Bone marrow (tissue), 2 donors: ENCODE measurements at regions not wholly inside any gene's neighbourhood (a gene's known extent, or its start where the extent isn't known, plus 50 kb on each side); places are given as distances from the start of the nearest gene placed in this dataset.

Experiments used
- DNase-seq, 2 donors: peaks; one replicate each; lab custom pipeline; 2025; lab: John Stamatoyannopoulos, UW

DNA sequence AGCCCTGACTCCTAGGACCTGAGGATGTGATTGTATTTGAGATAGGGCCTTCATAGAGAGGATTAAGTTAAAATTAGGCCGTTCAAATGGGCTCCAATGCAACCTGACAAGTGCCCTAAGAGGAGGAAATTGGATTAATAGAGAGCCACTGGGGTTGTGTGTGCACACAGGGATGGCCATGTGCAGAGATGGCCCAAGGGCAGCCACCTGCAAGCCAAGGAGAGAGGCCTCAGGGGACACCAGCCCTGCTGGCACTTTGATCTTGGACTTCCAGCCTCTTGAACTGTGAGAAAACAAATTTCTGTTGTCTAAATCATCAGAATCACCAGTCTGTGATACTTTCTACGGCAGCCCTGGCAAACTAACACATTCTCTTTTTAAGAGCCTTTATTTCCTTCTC is 598.8 kb downstream of the UTRN start:
- no peak for DNase-seq

- DNase-seq, result no peak
Measured at GRCh38 chr6:144885817-144886216, 600.7 kb downstream of the UTRN start.

GRCh38 chr6:144886682-144887081 is 601.5 kb downstream of the UTRN start:
- no peak for DNase-seq

DNA sequence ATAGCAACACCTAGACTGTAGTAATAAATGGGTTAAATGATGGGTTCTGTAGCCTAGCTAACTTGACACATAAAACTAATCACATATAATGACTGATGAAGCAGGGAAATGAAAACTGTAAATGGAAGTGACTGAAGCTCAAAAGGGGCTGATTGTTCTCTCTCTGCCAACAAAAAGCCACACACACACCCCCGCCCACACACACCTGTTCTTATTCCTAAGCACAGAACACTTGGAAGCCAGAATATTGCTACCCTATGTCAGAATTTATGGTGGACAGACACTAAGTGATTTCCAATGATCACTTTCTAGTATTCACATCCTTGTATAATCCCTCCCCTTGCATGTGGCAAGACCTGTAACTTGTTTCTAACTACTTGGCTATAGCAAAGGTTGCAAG is 603.5 kb downstream of the UTRN start:
- no peak for DNase-seq

DNA sequence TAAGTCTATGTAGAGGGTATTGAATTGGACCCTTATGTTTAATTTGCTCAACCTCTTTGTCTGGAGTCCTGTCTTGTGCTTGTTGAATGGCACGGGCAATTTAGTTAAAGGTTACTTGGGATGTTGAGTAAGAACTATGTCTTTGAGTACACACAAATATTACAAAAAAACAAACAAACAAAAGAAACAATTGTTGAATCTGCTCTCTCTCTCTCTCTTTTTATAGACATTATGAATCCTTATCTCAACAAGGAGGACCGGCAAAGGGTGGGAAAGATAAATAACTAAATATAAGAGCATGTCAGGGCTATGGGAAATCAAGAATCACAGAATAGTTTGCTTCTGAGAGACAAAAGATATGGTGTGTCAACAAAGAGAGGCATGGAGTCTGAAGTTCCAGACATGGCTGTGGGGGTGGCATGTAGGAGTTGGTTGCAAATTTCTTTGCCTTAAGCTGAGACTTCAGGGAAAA is 608.6 kb downstream of the UTRN start:
- no peak for DNase-seq

- DNase-seq, result no peak
Measured at GRCh38 chr6:144894240-144894639, 609.1 kb downstream of the UTRN start.

GRCh38 chr6:144895313-144896278 is 610.5 kb downstream of the UTRN start:
- no peak for DNase-seq

GRCh38 chr6:144896289-144896688 is 611.2 kb downstream of the UTRN start:
- DNase-seq, result no peak

DNA sequence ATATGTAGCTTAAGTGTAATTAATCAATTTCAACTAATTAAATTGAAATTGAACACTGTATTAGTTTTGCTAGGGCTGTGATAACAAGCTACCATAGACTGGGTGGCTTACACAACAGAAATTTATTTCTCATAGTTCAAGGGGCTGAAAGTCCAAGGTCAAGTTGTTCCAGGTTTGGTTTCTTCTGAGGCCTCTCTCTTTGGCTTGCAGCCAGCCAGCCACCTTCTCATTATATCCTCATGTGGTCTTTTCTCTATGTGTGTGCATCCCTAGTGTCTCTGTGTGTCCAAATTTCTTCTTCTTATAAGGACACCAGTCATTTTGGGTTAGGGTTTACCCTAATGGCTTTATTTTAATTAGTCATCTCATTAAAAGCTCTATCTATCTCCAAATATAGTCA is 611.7 kb downstream of the UTRN start:
- DNase-seq, result no peak

DNA sequence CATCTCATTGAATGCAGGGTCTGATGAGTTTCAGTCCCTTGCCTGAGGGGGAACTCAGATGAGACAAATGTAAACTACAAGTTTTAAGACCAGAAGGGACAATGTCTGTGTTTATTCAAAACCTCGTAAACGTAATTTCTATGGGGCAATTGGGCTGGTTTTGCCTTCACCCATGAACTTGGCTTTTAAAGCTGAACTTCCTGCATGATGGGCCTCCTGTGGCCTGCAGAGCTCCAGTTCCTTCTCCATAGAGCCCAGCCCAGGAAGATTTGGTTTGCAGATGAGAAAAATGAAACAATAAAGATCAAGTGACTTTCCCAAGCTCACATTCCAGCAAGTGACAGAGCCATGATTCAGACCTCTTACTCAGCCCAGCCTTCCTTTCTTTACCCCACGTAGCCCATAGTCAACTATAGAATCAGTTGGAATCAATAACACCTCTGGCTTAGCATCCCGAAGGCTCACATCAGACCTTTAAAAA is 612.3 kb downstream of the UTRN start:
- no peak for DNase-seq

DNA sequence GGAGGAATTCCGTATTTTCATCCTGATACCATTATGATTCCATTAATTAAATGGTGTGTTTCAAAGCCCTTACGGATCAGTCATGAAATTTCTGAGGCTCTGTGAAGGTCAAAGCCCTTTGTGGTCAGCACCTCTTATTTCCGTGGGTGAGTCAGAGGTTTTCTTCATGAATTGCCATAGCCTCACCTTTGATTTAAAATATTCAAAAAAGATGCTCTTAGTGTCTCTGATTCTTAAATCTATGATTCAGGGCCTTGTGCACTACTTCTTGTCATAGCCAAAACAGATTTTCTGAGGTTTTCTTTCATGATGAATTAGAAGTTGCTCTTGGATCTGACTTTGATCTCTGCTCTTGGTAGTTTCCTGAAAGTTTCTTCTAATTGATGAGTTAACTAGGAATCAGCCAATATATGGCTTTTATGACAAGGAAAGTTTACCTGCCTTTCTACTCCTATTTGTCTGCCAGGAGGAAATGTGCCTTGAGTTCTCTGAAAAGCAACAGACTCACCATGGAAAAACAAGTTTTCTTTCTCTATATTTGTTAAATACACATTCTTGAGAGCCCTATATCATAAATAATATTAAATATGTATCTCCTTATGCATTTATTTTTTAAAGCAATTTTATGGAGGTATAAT is 613.0 kb downstream of the UTRN start:
- DNase-seq, result no peak

- no peak for DNase-seq
Measured at GRCh38 chr6:144898741-144899140, 613.6 kb downstream of the UTRN start.

DNA sequence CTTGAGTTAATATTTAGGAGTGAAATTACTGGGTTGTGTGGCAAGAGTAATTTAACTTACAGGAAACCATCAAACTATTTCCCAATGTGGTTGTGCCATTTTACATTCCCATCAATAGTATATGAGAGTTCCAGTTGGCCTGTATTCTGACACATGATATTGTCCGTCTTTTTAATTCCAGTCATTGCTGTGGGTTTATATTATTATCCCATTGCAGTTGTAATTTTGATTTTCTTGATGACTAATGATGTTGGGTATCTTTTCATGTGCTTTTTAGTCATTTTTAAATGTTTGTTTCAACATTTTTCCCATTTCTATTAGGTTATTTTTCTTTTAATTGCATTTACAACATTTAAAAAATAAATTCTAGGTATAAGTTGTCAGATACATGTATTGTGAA is 614.0 kb downstream of the UTRN start:
- no peak for DNase-seq

DNA sequence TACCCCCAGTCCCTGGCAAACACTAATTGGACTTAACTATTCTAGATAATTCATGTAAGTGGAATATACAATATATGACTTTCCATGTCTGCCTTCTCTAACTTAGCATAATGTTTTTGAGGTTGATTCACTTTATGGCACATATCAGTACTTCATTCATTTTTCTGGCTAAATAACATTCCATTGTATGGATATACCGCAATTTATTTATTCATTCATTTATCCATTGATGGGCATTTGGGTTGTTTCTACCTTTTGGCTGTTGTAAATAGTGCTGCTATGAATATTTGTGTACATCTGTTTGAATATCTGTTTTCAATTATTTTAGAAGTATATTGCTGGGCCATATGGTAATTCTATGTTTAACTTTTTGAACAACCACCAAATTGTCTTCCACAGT is 616.3 kb downstream of the UTRN start:
- DNase-seq, result no peak

DNA sequence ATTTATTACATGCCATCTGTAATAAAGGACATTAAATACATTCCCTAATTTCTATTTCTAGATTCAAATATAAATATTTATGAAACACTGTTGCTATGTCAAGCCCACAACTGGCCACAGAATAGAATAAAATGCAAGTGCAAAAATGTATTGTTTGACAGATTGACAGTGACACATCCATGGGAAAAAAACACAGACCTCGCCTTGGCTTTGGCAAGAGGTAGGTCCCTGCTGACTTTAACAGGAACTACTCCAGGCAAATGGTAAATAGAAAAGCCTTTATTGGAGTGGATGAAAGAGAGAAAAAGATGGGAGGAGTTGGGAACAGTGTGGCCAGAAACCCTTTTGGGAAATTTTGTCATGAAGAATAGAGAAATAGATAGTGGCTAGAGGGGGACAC is 622.9 kb downstream of the UTRN start:
- no peak for DNase-seq

DNA sequence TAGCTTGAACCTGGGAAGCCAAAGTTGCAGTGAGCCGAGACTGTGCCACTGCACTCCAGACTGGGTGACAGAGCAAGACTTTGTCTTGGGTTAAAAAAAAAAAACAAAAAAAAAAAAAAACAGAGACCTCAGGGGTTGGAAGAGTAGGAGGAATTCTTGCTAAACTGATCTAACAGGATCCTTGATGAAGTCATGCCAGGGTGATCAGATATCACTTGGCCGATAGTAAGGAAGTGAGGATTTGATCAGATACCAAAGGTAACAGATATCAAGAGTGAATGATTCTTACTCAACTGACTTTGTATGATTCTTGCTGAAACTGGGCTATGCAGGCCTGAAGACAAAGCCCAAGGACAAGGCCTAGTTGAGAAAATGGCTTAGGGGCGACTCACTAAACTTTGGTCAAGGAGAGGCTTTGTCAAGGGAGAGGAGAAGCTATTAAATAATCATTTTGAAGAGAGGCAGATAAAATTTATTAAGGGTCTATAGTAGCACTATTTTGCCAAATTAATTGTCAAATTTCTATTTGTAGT is 624.7 kb downstream of the UTRN start:
- DNase-seq, result no peak

GRCh38 chr6:144911322-144911721 is 626.2 kb downstream of the UTRN start:
- DNase-seq, result no peak

GRCh38 chr6:144912474-144912873 is 627.3 kb downstream of the UTRN start:
- peak in 1 of 2 donors; percentile 30 for DNase-seq

GRCh38 chr6:144918073-144918472 is 632.9 kb downstream of the UTRN start:
- DNase-seq, result no peak

GRCh38 chr6:144919560-144919959 is 634.4 kb downstream of the UTRN start:
- DNase-seq, result no peak

DNA sequence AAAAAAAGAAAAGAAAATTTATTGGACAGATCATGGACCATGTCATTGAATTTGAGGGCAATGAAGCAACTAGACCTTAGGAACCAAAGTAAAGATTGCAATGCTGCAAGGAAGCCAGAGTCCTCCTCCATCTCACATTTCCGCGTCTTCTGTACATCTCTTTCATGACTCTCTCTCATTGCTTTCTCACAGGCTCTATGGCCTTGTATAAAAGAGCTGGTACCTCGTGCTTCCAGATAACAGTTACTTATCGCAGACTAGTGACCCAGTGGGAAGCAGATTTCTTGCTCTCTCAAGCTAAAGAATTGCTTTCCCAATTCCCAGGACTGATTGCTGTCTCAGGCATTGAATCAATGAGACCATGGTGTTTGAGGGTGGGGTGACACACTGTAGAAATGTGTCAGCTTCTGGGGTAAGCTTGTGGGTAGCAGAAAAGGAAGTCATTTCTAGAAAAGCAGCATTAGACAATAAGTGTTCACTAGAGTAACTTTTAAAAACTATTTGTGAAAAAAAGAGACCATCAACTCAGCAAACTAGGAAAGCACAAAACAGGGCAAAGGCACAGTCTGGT is 635.3 kb downstream of the UTRN start:
- no peak for DNase-seq

GRCh38 chr6:144921206-144921975 is 636.3 kb downstream of the UTRN start:
- no peak for DNase-seq
